Coronary artery (tissue), 2 donors: ENCODE measurements at regions not wholly inside any gene's neighbourhood (a gene's known extent, or its start where the extent isn't known, plus 50 kb on each side); places are given as distances from the start of the nearest gene placed in this dataset.

Source experiments
- DNase-seq: peaks from one replicate; pipeline ENCODE4 v3.0.0-alpha.2; 2017; ENCODE audit warnings: low spot score
- H3K27ac ChIP-seq, 2 donors: fragments of 200-600 bp; sonication (generic); one replicate each; pipeline ENCODE4 v1.5.1; 2016 to 2019
- H3K4me3 ChIP-seq: fragments of 200-600 bp; sonication (generic); 2 replicates; pipeline ENCODE4 v1.5.1; 2016; ENCODE audit warnings: mild to moderate bottlenecking, moderate library complexity
- TF ChIP-seq, protein P1 (sequence below): fragments of 200-600 bp; sonication (generic); IDR thresholded peaks from one replicate; pipeline ENCODE4 v1.5.1; 2019; ENCODE audit warnings: antibody characterized with exemption

DNA sequence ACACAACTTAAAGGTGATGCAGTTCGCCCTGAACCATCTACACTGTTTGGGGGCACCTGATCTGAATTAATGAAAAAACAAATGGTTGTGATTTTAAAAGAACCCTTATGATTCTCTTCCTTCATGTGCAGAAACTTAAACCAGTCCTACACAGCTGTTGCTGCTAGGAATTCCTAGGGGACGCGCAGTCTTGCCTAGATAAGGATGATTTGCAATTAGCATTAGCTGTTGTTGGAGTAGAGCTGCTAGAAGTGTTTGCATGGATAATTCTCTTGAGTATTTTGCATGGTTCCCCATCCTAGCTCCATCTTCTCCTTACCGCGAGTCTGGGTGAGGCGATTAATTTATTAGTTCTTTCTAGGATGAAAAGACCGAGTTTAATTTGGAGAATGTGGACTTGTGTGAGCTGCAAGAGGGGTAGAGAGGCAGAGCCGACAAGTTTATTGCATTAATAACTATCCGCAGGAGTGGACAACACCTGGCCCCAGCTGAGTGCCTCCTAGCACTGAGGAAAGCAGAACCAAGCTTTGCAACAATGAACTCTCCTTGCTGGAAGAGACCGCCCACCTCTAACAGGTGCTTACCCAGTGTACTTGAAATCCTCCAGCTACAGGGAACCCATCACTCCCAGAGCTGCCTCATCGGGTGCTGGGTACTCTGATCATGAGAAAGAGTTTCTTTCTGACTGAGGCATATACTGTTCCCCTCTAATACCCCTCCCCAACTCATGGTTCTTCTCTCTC lies 75.0 kb upstream of the WNT7A start:
- Histone ChIP-seq H3K4me3 (no peak overlapping the region), H3K27ac (no peak overlapping the region)
- TF ChIP-seq, protein P1, sequence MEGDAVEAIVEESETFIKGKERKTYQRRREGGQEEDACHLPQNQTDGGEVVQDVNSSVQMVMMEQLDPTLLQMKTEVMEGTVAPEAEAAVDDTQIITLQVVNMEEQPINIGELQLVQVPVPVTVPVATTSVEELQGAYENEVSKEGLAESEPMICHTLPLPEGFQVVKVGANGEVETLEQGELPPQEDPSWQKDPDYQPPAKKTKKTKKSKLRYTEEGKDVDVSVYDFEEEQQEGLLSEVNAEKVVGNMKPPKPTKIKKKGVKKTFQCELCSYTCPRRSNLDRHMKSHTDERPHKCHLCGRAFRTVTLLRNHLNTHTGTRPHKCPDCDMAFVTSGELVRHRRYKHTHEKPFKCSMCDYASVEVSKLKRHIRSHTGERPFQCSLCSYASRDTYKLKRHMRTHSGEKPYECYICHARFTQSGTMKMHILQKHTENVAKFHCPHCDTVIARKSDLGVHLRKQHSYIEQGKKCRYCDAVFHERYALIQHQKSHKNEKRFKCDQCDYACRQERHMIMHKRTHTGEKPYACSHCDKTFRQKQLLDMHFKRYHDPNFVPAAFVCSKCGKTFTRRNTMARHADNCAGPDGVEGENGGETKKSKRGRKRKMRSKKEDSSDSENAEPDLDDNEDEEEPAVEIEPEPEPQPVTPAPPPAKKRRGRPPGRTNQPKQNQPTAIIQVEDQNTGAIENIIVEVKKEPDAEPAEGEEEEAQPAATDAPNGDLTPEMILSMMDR, result no peak
- no peak for DNase-seq

- TF ChIP-seq, protein P1, result no peak
- no peak overlapping the region for H3K27ac ChIP-seq
- DNase-seq, result no peak
- H3K4me3 ChIP-seq, result no peak overlapping the region
These were observed 74.4 kb upstream of the WNT7A start for GRCh38 chr3:13954266-13954665.

GRCh38 chr3:13951184-13951583 lies 71.3 kb upstream of the WNT7A start:
- DNase-seq, result no peak
- no peak overlapping the region for H3K27ac ChIP-seq
- no peak overlapping the region for H3K4me3 ChIP-seq
- TF ChIP-seq, protein P1, result no peak

DNA sequence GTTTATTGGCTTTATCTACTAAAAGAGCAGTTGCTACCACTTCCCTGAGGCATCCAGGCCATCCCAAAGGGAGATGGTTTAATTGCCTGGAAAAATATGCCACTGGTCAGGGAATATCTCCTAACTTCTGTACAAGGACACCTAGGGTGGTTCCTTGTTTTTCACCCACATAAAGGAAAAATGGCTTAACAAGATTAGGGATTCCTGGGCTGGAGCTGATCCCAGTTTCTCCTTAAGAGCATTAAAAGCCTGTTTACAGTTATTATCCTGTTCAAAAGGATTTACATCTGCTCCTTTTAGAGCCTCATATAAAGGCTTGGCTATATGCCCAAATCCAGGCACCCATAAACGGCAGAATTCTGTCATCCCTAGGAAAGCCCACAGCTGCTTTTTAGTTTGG lies 70.2 kb upstream of the WNT7A start:
- DNase-seq, result no peak
- H3K4me3 ChIP-seq, result no peak overlapping the region
- TF ChIP-seq, protein P1, result no peak
- H3K27ac ChIP-seq, result no peak overlapping the region

GRCh38 chr3:13947912-13948311 lies 68.0 kb upstream of the WNT7A start:
- H3K27ac ChIP-seq, result no peak overlapping the region
- TF ChIP-seq, protein P1, result no peak
- no peak overlapping the region for H3K4me3 ChIP-seq
- DNase-seq, result no peak

GRCh38 chr3:13939206-13939605 lies 59.3 kb upstream of the WNT7A start:
- DNase-seq, result no peak
- TF ChIP-seq, protein P1, result no peak
- Histone ChIP-seq H3K4me3 (no peak overlapping the region), H3K27ac (no peak overlapping the region)

DNA sequence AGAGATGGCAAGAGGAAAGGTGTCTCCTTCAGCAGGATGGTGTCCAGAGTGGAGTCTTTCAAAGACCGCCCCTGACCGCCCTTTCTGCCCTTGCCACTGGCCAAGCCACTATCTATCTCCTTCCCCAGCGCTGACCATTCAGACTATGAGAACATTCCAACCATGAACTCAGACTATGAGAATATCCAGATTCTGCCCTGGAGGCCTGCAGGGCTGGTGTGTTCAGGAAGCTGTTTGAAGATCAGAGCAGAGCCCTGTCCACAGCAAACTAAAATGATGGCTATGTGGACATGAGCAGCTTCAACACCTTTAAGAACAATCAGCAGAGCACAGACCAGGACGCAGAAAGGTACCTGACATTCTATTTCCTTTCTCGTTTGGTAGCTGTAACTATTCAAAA lies 57.3 kb upstream of the WNT7A start:
- TF ChIP-seq, protein P1, result no peak
- no peak overlapping the region for H3K27ac ChIP-seq
- no peak for DNase-seq
- no peak overlapping the region for H3K4me3 ChIP-seq
